Mammary epithelial cell (primary cell): ENCODE measurements at regions not wholly inside any gene's neighbourhood (a gene's known extent, or its start where the extent isn't known, plus 50 kb on each side); places are given as distances from the start of the nearest gene placed in this dataset.

ENCODE experiments used
- CTCF ChIP-seq, 2 donors: IDR thresholded peaks in 1 of 2; conservative IDR thresholded peaks in 1 of 2; 2 replicates each; pipeline ENCODE4 v1.5.1; 2011 to 2012; ENCODE audit warnings: inconsistent platforms in 2 of 2, low read length in 2 of 2, mild to moderate bottlenecking in 2 of 2, control low read depth in 1 of 2, low read depth in 1 of 2; ENCODE audit not compliant: insufficient read depth in 1 of 2; ENCODE audit errors: extremely low read depth in 1 of 2
- EZH2 ChIP-seq: IDR thresholded peaks from 2 replicates; pipeline ENCODE4 v1.6.1; 2012; ENCODE audit warnings: low read length, inconsistent platforms, borderline replicate concordance

- TF ChIP-seq CTCF (conservative IDR thresholded peaks at IDR 0.05 in 1 of 2, IDR thresholded peaks at IDR 0.05 in 1 of 2; ENCODE audit: extremely low read depth in 1 of 2, insufficient read depth in 1 of 2, low read depth in 1 of 2, low read length in 2 of 2) (no peak), EZH2 (no peak)
Measured at GRCh38 chr20:55052459-55052858, 577.1 kb downstream of the DOK5 start.
